IMR-90 (cell line): ENCODE measurements at regions not wholly inside any gene's neighbourhood (a gene's known extent, or its start where the extent isn't known, plus 50 kb on each side); places are given as distances from the start of the nearest gene placed in this dataset.

Source experiments
- ATAC-seq: fragments of 200-7000 bp; cut with Tn5 transposase; 2 replicates; pipeline ENCODE4 v1.9.1; 2020; ENCODE audit warnings: low read depth, mild to moderate bottlenecking, moderate library complexity
- BruUV-seq: library from RNA; stranded (reverse); fragments of 400-500 nt; replicated peaks from 2 replicates; lab custom pipeline; 2021; lab: Mats Ljungman, UMichigan
- CTCF ChIA-PET: fragments of 300-600 bp; formaldehyde crosslinking; extraction: SDS; loops from one replicate; lab custom pipeline; 2021; ENCODE audit warnings: antibody characterized with exemption; lab: Yijun Ruan, JAX
- POLR2A ChIA-PET: fragments of 300-600 bp; sonication (Branson Sonifier 250); formaldehyde crosslinking; loops from one replicate; lab custom pipeline; 2022; ENCODE audit warnings: antibody characterized with exemption; ENCODE audit not compliant: unreplicated experiment; lab: Charles Lee
- DNase-seq: peaks from one replicate; pipeline ENCODE4 v3.0.0; 2013
- H2AFZ ChIP-seq: replicated peaks from 2 replicates; pipeline ENCODE3; 2013; ENCODE audit warnings: low read length, mild to moderate bottlenecking; ENCODE audit not compliant: poor library complexity
- H2AK5ac ChIP-seq: 2 replicates; pipeline ENCODE4 v1.6.1; 2013; ENCODE audit warnings: low read depth, low read length, inconsistent platforms
- H2AK9ac ChIP-seq: replicated peaks from 2 replicates; pipeline ENCODE3; 2013; ENCODE audit warnings: mild to moderate bottlenecking, low read depth, low read length, moderate library complexity; ENCODE audit not compliant: poor library complexity
- H2BK120ac ChIP-seq: 2 replicates; pipeline ENCODE4 v1.6.1; 2013; ENCODE audit warnings: low read depth, low read length, inconsistent platforms
- H2BK15ac ChIP-seq: 3 replicates; pipeline ENCODE4 v1.6.1; 2013; ENCODE audit warnings: low read depth, low read length, inconsistent platforms
- H2BK20ac ChIP-seq: 2 replicates; pipeline ENCODE4 v1.6.1; 2013; ENCODE audit warnings: low read depth, mild to moderate bottlenecking, inconsistent platforms, low read length, moderate library complexity
- H2BK5ac ChIP-seq: 2 replicates; pipeline ENCODE4 v1.6.1; 2013; ENCODE audit warnings: mild to moderate bottlenecking, low read depth, low read length, inconsistent platforms; ENCODE audit not compliant: poor library complexity, severe bottlenecking
- H3K14ac ChIP-seq: replicated peaks from 2 replicates; pipeline ENCODE4 v1.6.1; 2013; ENCODE audit warnings: low read depth, low read length, inconsistent platforms
- H3K18ac ChIP-seq: 2 replicates; pipeline ENCODE4 v1.6.1; 2013; ENCODE audit warnings: low read depth, low read length, control low read depth
- H3K23ac ChIP-seq: 2 replicates; pipeline ENCODE4 v1.6.1; 2013; ENCODE audit warnings: low read depth, low read length, inconsistent platforms
- H3K27ac ChIP-seq: 2 replicates; pipeline ENCODE4 v1.5.1; 2013; ENCODE audit warnings: mild to moderate bottlenecking, control low read depth, low read length; ENCODE audit not compliant: insufficient read depth
- H3K27me3 ChIP-seq: 2 replicates; pipeline ENCODE4 v1.6.1; 2013; ENCODE audit warnings: low read length; ENCODE audit not compliant: control insufficient read depth, insufficient read depth
- H3K36me3 ChIP-seq: 2 replicates; pipeline ENCODE4 v1.6.1; 2013; ENCODE audit warnings: low read length, mixed read lengths; ENCODE audit not compliant: control insufficient read depth, insufficient read depth
- H3K4ac ChIP-seq: 2 replicates; pipeline ENCODE4 v1.6.1; 2013; ENCODE audit warnings: low read depth, low read length, inconsistent platforms
- H3K4me1 ChIP-seq: 2 replicates; pipeline ENCODE4 v1.6.1; 2013; ENCODE audit warnings: low read length, mixed read lengths; ENCODE audit not compliant: control insufficient read depth, insufficient read depth
- H3K4me2 ChIP-seq: 2 replicates; pipeline ENCODE4 v1.6.1; 2013; ENCODE audit warnings: low read depth, mild to moderate bottlenecking, control low read depth, low read length, moderate library complexity
- H3K4me3 ChIP-seq: 2 replicates; pipeline ENCODE4 v1.5.1; 2013; ENCODE audit warnings: low read depth, mild to moderate bottlenecking, control low read depth, low read length, moderate library complexity; ENCODE audit not compliant: insufficient read depth
- H3K56ac ChIP-seq: 2 replicates; pipeline ENCODE4 v1.6.1; 2013; ENCODE audit warnings: low read length, inconsistent platforms; ENCODE audit not compliant: insufficient read depth; ENCODE audit errors: extremely low read depth
- H3K79me1 ChIP-seq, 2 experiments: 2 replicates each; pipeline ENCODE4 v1.6.1; 2013; ENCODE audit warnings: low read length in 2 of 2, inconsistent platforms in 1 of 2, low read depth in 1 of 2
- H3K9ac ChIP-seq: 2 replicates; pipeline ENCODE4 v1.6.1; 2013; ENCODE audit warnings: low read depth, low read length, control low read depth
- H3K9me1 ChIP-seq: 2 replicates; pipeline ENCODE4 v1.6.1; 2013; ENCODE audit warnings: low read length, inconsistent platforms; ENCODE audit not compliant: insufficient read depth
- H3K9me3 ChIP-seq: 2 replicates; pipeline ENCODE4 v1.6.1; 2013; ENCODE audit warnings: low read length; ENCODE audit not compliant: control insufficient read depth, insufficient read depth
- H4K20me1 ChIP-seq: 2 replicates; pipeline ENCODE4 v1.6.1; 2013; ENCODE audit warnings: low read length, inconsistent platforms; ENCODE audit not compliant: insufficient read depth
- H4K5ac ChIP-seq: 2 replicates; pipeline ENCODE4 v1.6.1; 2013; ENCODE audit warnings: mild to moderate bottlenecking, low read depth, low read length, control low read depth
- H4K8ac ChIP-seq, 2 experiments: 2 replicates each; pipeline ENCODE4 v1.6.1; 2013; ENCODE audit warnings: low read depth in 2 of 2, low read length in 2 of 2, control low read depth in 1 of 2, inconsistent platforms in 1 of 2
- H4K91ac ChIP-seq: 2 replicates; pipeline ENCODE4 v1.6.1; 2013; ENCODE audit warnings: low read depth, low read length, inconsistent platforms; ENCODE audit not compliant: insufficient read depth
- BHLHE40 ChIP-seq: fragments of 150-350 bp; IDR thresholded peaks from 2 replicates; pipeline ENCODE4 v1.6.1; 2016; ENCODE audit warnings: mild to moderate bottlenecking, low read depth, low read length
- CEBPB ChIP-seq: IDR thresholded peaks from 2 replicates; pipeline ENCODE4 v1.6.1; 2012; ENCODE audit warnings: low read depth, low read length, improper control_type of control experiment
- CHD1 ChIP-seq: IDR thresholded peaks from 2 replicates; pipeline ENCODE4 v1.6.1; 2012; ENCODE audit warnings: low read depth, low read length, improper control_type of control experiment
- CTCF ChIP-seq: conservative IDR thresholded peaks from 2 replicates; pipeline ENCODE4 v1.5.1; 2012; ENCODE audit warnings: mild to moderate bottlenecking, low read depth, low read length, improper control_type of control experiment
- FOS ChIP-seq: fragments of 150-350 bp; IDR thresholded peaks from 2 replicates; pipeline ENCODE4 v1.6.1; 2016; ENCODE audit warnings: low read depth, low read length
- MAFK ChIP-seq: IDR thresholded peaks from 2 replicates; pipeline ENCODE4 v1.6.1; 2012; ENCODE audit warnings: low read depth, low read length, improper control_type of control experiment
- MAZ ChIP-seq: IDR thresholded peaks from 2 replicates; pipeline ENCODE4 v1.6.1; 2012; ENCODE audit warnings: low read depth, mild to moderate bottlenecking, low read length, improper control_type of control experiment, moderate library complexity, borderline replicate concordance
- MXI1 ChIP-seq: IDR thresholded peaks from 2 replicates; pipeline ENCODE4 v1.6.1; 2012; ENCODE audit warnings: low read depth, mild to moderate bottlenecking, low read length, moderate library complexity, borderline replicate concordance
- NFE2L2 ChIP-seq: fragments of 150-350 bp; IDR thresholded peaks from 2 replicates; pipeline ENCODE4 v1.6.1; 2016; ENCODE audit warnings: low read depth, mild to moderate bottlenecking, low read length
- POLR2A ChIP-seq: IDR thresholded peaks from 2 replicates; pipeline ENCODE4 v1.6.1; 2012; ENCODE audit warnings: mild to moderate bottlenecking, low read depth, low read length
- RCOR1 ChIP-seq: IDR thresholded peaks from 2 replicates; pipeline ENCODE4 v1.6.1; 2012; ENCODE audit warnings: mild to moderate bottlenecking, low read length, improper control_type of control experiment; ENCODE audit not compliant: insufficient replicate concordance
- RFX5 ChIP-seq: IDR thresholded peaks from 2 replicates; pipeline ENCODE4 v1.8.0; 2012; ENCODE audit warnings: low read depth, mild to moderate bottlenecking, low read length, moderate library complexity
- SMC3 ChIP-seq: fragments of 150-350 bp; IDR thresholded peaks from 2 replicates; pipeline ENCODE4 v1.6.1; 2016; ENCODE audit warnings: low read depth, mild to moderate bottlenecking, antibody characterized with exemption, low read length, moderate library complexity
- dilution Hi-C: fragments of 300-500 bp; cut with HindIII; formaldehyde crosslinking; loops from one replicate; pipeline ENCODE4 v1.14.3; 2018; ENCODE audit warnings: low sequenced_read_pairs; ENCODE audit not compliant: unreplicated experiment
- in situ Hi-C: fragments of 300-500 bp; cut with MboI; formaldehyde crosslinking; loops from 3 replicates; pipeline ENCODE4 v1.14.3; 2019; ENCODE audit warnings: low sequenced_read_pairs, inconsistent platforms, mixed read lengths
- intact Hi-C: fragments of 100-400 bp; cut with micrococcal nuclease; formaldehyde crosslinking; loops from 2 replicates; pipeline ENCODE4 v1.10.0; 2022
- TF ChIP-seq, protein P1 (sequence below): fragments of 150-350 bp; IDR thresholded peaks from 2 replicates; pipeline ENCODE4 v1.6.1; 2017; ENCODE audit warnings: mild to moderate bottlenecking, antibody characterized with exemption, low read length, low read depth

DNA sequence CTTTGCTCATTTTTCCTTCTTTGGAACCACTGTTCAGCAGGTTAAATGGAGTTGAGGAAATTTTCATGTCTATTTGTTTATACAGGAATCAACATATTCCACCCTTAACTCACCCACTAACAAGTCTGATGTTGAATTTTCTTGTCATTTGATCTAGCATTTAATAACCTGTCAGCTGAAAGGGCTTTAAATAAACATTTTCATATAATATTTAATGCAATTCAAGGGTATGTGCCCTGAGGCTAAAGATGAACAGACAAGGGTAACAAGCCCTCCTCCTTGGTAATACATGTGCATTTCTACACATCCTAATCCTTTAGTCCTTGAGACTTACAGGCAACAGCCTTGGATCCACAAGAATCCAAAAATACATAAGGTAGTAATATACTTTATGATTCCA, 435.0 kb upstream of the NR2F2 start:
- no peak overlapping the region for H3K4me3 ChIP-seq
- H2BK20ac ChIP-seq: no peak overlapping the region
- no peak overlapping the region for H3K4ac ChIP-seq
- no peak overlapping the region for H3K27ac ChIP-seq
- H2AK9ac ChIP-seq: no peak overlapping the region
- no peak overlapping the region for H3K18ac ChIP-seq
- dilution Hi-C loops (no loop called here), intact Hi-C loops (no loop called here), in situ Hi-C loops (no loop called here)
- H2BK5ac ChIP-seq: no peak overlapping the region
- no peak overlapping the region for H3K14ac ChIP-seq
- no peak overlapping the region for H2BK120ac ChIP-seq
- ATAC-seq (no peak), DNase-seq (no peak)
- no peak overlapping the region for H4K5ac ChIP-seq
- no peak overlapping the region for H2AFZ ChIP-seq
- H3K36me3 ChIP-seq: no peaks in the 10 kb centered on the region
- no peaks in the 10 kb centered on the region for H4K20me1 ChIP-seq
- no peak overlapping the region for H3K9ac ChIP-seq
- no peak overlapping the region for H4K91ac ChIP-seq
- H4K8ac ChIP-seq: no peak overlapping the region
- no peak overlapping the region for H2BK15ac ChIP-seq
- no peaks in the 10 kb centered on the region for H3K9me3 ChIP-seq
- no peak for TF ChIP-seq FOS
- no peak for TF ChIP-seq SMC3
- TF ChIP-seq NFE2L2: no peak
- TF ChIP-seq MAZ: no peak
- no peak for TF ChIP-seq CHD1
- no peak for TF ChIP-seq CTCF
- no peak for TF ChIP-seq CEBPB
- no peak for TF ChIP-seq MXI1
- TF ChIP-seq RFX5: no peak
- TF ChIP-seq BHLHE40: no peak
- no peak for TF ChIP-seq MAFK
- TF ChIP-seq, protein P1, sequence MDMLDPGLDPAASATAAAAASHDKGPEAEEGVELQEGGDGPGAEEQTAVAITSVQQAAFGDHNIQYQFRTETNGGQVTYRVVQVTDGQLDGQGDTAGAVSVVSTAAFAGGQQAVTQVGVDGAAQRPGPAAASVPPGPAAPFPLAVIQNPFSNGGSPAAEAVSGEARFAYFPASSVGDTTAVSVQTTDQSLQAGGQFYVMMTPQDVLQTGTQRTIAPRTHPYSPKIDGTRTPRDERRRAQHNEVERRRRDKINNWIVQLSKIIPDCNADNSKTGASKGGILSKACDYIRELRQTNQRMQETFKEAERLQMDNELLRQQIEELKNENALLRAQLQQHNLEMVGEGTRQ: no peak
- TF ChIP-seq POLR2A: no peak
- no peak for TF ChIP-seq RCOR1
- ChIA-PET POLR2A (interaction anchor here (0.5 kb wide), 1 partner anchor 16 kb away, joined by 4 read pairs; no protein-coding TSS in a partner anchor), CTCF (no interaction called here)
- H3K79me1 ChIP-seq: no peaks in the 10 kb centered on the region
- no peak overlapping the region for H3K23ac ChIP-seq
- H3K4me1 ChIP-seq: no peaks in the 10 kb centered on the region
- no peak overlapping the region for H3K56ac ChIP-seq
- H3K4me2 ChIP-seq: no peak overlapping the region
- no peaks in the 10 kb centered on the region for H3K9me1 ChIP-seq
- H2AK5ac ChIP-seq: no peak overlapping the region
- BruUV-seq: no TSS peak
- no peaks in the 10 kb centered on the region for H3K27me3 ChIP-seq
